Chondrocyte (in vitro differentiated cells): ENCODE measurements at regions not wholly inside any gene's neighbourhood (a gene's known extent, or its start where the extent isn't known, plus 50 kb on each side); places are given as distances from the start of the nearest gene placed in this dataset.

Experiments
- DNase-seq: peaks from one replicate; pipeline ENCODE4 v3.0.0; 2021; ENCODE audit warnings: mixed read lengths, low spot score
- H3K27ac Mint-ChIP-seq: one replicate; pipeline ENCODE4 v1.8.0; 2021; ENCODE audit warnings: mild to moderate bottlenecking, moderate library complexity, mixed read lengths; ENCODE audit not compliant: unreplicated experiment
- H3K27me3 Mint-ChIP-seq: 2 replicates; pipeline ENCODE4 v1.8.0; 2021; ENCODE audit warnings: low read depth, mixed read lengths
- H3K36me3 Mint-ChIP-seq: 2 replicates; pipeline ENCODE4 v1.8.0; 2021; ENCODE audit warnings: low read depth, mixed read lengths
- H3K4me1 Mint-ChIP-seq: 2 replicates; pipeline ENCODE4 v1.8.0; 2021; ENCODE audit warnings: low read depth, mild to moderate bottlenecking, mixed read lengths
- H3K4me3 Mint-ChIP-seq: one replicate; pipeline ENCODE4 v1.8.0; 2021; ENCODE audit warnings: mild to moderate bottlenecking, moderate library complexity, mixed read lengths; ENCODE audit not compliant: unreplicated experiment
- H3K9me3 Mint-ChIP-seq: 2 replicates; pipeline ENCODE4 v1.8.0; 2021; ENCODE audit warnings: low read depth, mixed read lengths
- CTCF ChIP-seq: fragments of 200-600 bp; sonication (generic); IDR thresholded peaks from 2 replicates; pipeline ENCODE4 v1.5.0; 2021; ENCODE audit warnings: antibody characterized with exemption, mild to moderate bottlenecking, moderate library complexity

- DNase-seq, result no peak
- no peak overlapping the region for H3K4me3 Mint-ChIP-seq
- H3K9me3 Mint-ChIP-seq, result peaks cover 1% of the 10 kb centered on the region
- no peaks in the 10 kb centered on the region for H3K36me3 Mint-ChIP-seq
- no peaks in the 10 kb centered on the region for H3K27me3 Mint-ChIP-seq
- H3K27ac Mint-ChIP-seq, result no peak overlapping the region
- TF ChIP-seq CTCF, result no peak
- no peaks in the 10 kb centered on the region for H3K4me1 Mint-ChIP-seq
Observed at GRCh38 chr6:115551527-115551926, 509.2 kb downstream of the FRK start.

- H3K9me3 Mint-ChIP-seq, result peaks cover 6% of the 10 kb centered on the region
- H3K4me1 Mint-ChIP-seq, result no peaks in the 10 kb centered on the region
- H3K36me3 Mint-ChIP-seq, result no peaks in the 10 kb centered on the region
- no peak for DNase-seq
- no peaks in the 10 kb centered on the region for H3K27me3 Mint-ChIP-seq
- TF ChIP-seq CTCF, result peak; percentile 6
- no peak overlapping the region for H3K4me3 Mint-ChIP-seq
- H3K27ac Mint-ChIP-seq, result no peak overlapping the region
Observed at GRCh38 chr6:115545672-115545986, 515.1 kb downstream of the FRK start.

GRCh38 chr6:115544765-115545671 lies 515.7 kb downstream of the FRK start:
- Mint-ChIP-seq H3K36me3 (no peaks in the 10 kb centered on the region), H3K27ac (no peak overlapping the region), H3K27me3 (no peaks in the 10 kb centered on the region), H3K9me3 (peaks cover 6% of the 10 kb centered on the region), H3K4me1 (no peaks in the 10 kb centered on the region), H3K4me3 (peak overlapping the region; percentile 42)
- TF ChIP-seq CTCF, result peak; percentile 68
- DNase-seq, result peak; percentile 62

GRCh38 chr6:115540077-115540869 lies 520.4 kb downstream of the FRK start:
- no peak overlapping the region for H3K27ac Mint-ChIP-seq
- H3K4me3 Mint-ChIP-seq, result no peak overlapping the region
- no peaks in the 10 kb centered on the region for H3K9me3 Mint-ChIP-seq

More at GRCh38 chr6:115540077-115540869, 520.4 kb downstream of the FRK start:
- Mint-ChIP-seq H3K36me3 (no peaks in the 10 kb centered on the region), H3K4me1 (no peaks in the 10 kb centered on the region), H3K27me3 (peaks cover 12% of the 10 kb centered on the region)
- DNase-seq, result no peak
- no peak for TF ChIP-seq CTCF
